Endodermal cell (in vitro differentiated cells): ENCODE measurements at regions not wholly inside any gene's neighbourhood (a gene's known extent, or its start where the extent isn't known, plus 50 kb on each side); places are given as distances from the start of the nearest gene placed in this dataset.

ENCODE experiments used
- DNase-seq: peaks from one replicate; pipeline ENCODE4 v3.0.0-alpha.2; 2017
- H3K27ac ChIP-seq: 2 replicates; pipeline ENCODE4 v1.5.1; 2013; ENCODE audit warnings: mild to moderate bottlenecking, low read depth, low read length, moderate library complexity
- H3K27me3 ChIP-seq: 2 replicates; pipeline ENCODE4 v1.6.1; 2013; ENCODE audit warnings: mild to moderate bottlenecking, low read length, moderate library complexity; ENCODE audit not compliant: insufficient read depth, control insufficient read depth, poor library complexity, severe bottlenecking
- H3K36me3 ChIP-seq: 2 replicates; pipeline ENCODE4 v1.7.0; 2013; ENCODE audit warnings: mild to moderate bottlenecking, low read length, moderate library complexity; ENCODE audit not compliant: control insufficient read depth, insufficient read depth
- H3K4me1 ChIP-seq: one replicate; pipeline ENCODE4 v1.7.0; 2013; ENCODE audit warnings: low read length; ENCODE audit not compliant: control insufficient read depth, insufficient read depth
- H3K4me3 ChIP-seq: 2 replicates; pipeline ENCODE4 v1.5.1; 2013; ENCODE audit warnings: mild to moderate bottlenecking, low read length, moderate library complexity
- H3K9ac ChIP-seq: 2 replicates; pipeline ENCODE4 v1.6.1; 2013; ENCODE audit warnings: mild to moderate bottlenecking, low read length, moderate library complexity; ENCODE audit not compliant: poor library complexity, severe bottlenecking; ENCODE audit errors: extremely low read depth
- H3K9me3 ChIP-seq: 2 replicates; pipeline ENCODE4 v1.6.1; 2013; ENCODE audit warnings: mild to moderate bottlenecking, low read length, moderate library complexity; ENCODE audit not compliant: control insufficient read depth
- H3K27ac Mint-ChIP-seq: 2 replicates; pipeline ENCODE4 v1.8.0; 2020; ENCODE audit warnings: mixed read lengths
- H3K27me3 Mint-ChIP-seq: 2 replicates; pipeline ENCODE4 v1.8.0; 2021; ENCODE audit warnings: mild to moderate bottlenecking, mixed read lengths; ENCODE audit not compliant: insufficient read depth
- H3K36me3 Mint-ChIP-seq: 2 replicates; pipeline ENCODE4 v1.8.0; 2020; ENCODE audit warnings: low read depth, mixed read lengths
- H3K4me1 Mint-ChIP-seq: 2 replicates; pipeline ENCODE4 v1.8.0; 2020; ENCODE audit warnings: mixed read lengths
- H3K4me3 Mint-ChIP-seq: 2 replicates; pipeline ENCODE4 v1.8.0; 2020; ENCODE audit warnings: mild to moderate bottlenecking, moderate library complexity, mixed read lengths
- H3K9me3 Mint-ChIP-seq: 2 replicates; pipeline ENCODE4 v1.8.0; 2020; ENCODE audit warnings: mild to moderate bottlenecking, mixed read lengths
- WGBS, 2 experiments: methylation state at CpG; one replicate each; pipeline versions ENCODE4 v1.1.5 to v1.1.7; 2013; ENCODE audit warnings: missing lambda C conversion rate in 2 of 2, mixed read lengths in 1 of 2; ENCODE audit not compliant: insufficient coverage in 1 of 2, insufficient read length in 1 of 2; 5-methylcytosine and 5-hydroxymethylcytosine counted together
- TF ChIP-seq, protein P1 (sequence below): fragments of 200-600 bp; sonication (generic); conservative IDR thresholded peaks from 2 replicates; pipeline ENCODE4 v1.5.0; 2021; ENCODE audit warnings: antibody characterized with exemption, mild to moderate bottlenecking

DNA sequence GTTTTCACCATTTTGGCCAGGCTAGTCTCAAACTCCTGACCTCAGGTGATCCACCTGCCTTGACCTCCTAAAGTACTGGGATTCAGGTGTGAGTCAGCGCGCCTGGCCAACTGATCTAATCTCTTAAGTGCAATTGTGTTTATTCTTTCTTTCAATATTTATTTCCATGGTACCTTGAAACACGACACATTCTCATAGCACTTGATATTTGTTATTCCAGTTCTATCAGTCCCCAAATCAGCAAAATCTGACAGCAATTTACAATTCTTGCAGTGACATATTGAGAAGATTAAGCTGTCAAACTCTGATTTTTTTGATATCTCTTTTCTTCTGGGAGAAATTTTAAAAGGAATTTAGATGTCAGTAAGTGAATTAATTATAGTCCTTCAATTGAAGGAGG is 218.1 kb upstream of the FAT4 start:
- H3K4me3 Mint-ChIP-seq, result no peak overlapping the region
- no peak overlapping the region for H3K27ac ChIP-seq
- no peak overlapping the region for H3K9ac ChIP-seq
- no peak overlapping the region for H3K4me3 ChIP-seq
- TF ChIP-seq, protein P1, sequence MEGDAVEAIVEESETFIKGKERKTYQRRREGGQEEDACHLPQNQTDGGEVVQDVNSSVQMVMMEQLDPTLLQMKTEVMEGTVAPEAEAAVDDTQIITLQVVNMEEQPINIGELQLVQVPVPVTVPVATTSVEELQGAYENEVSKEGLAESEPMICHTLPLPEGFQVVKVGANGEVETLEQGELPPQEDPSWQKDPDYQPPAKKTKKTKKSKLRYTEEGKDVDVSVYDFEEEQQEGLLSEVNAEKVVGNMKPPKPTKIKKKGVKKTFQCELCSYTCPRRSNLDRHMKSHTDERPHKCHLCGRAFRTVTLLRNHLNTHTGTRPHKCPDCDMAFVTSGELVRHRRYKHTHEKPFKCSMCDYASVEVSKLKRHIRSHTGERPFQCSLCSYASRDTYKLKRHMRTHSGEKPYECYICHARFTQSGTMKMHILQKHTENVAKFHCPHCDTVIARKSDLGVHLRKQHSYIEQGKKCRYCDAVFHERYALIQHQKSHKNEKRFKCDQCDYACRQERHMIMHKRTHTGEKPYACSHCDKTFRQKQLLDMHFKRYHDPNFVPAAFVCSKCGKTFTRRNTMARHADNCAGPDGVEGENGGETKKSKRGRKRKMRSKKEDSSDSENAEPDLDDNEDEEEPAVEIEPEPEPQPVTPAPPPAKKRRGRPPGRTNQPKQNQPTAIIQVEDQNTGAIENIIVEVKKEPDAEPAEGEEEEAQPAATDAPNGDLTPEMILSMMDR, result no peak
- no peaks in the 10 kb centered on the region for H3K9me3 ChIP-seq
- H3K27me3 Mint-ChIP-seq, result no peaks in the 10 kb centered on the region
- H3K27ac Mint-ChIP-seq, result no peak overlapping the region
- 87 to 96% methylated on average over 2 to 3 of the region's 3 CpGs for WGBS, 2 experiments
- H3K36me3 Mint-ChIP-seq, result no peaks in the 10 kb centered on the region
- H3K36me3 ChIP-seq, result no peaks in the 10 kb centered on the region
- H3K4me1 Mint-ChIP-seq, result no peaks in the 10 kb centered on the region
- no peaks in the 10 kb centered on the region for H3K9me3 Mint-ChIP-seq
- no peaks in the 10 kb centered on the region for H3K27me3 ChIP-seq
- no peak for DNase-seq
- H3K4me1 ChIP-seq, result no peaks in the 10 kb centered on the region

DNA sequence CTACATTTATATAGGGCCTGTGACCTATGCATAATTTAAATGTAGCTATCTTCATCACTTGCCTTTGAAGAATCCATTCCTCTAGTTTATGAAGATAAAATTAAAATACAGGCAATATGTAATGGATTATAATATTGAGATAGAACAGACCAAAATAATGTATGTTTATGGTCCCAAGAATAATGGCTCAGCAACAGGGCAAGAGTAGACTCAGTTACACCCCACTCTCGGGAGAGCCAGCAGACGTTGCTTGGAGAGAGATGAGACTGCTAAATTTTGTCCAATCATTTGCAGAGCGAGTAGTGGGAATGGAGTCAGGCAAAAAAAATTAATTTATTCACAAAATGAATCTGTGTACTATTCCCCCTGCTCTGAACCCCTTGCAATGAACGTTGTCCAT is 223.2 kb upstream of the FAT4 start:
- Mint-ChIP-seq H3K27ac (no peak overlapping the region), H3K9me3 (no peaks in the 10 kb centered on the region), H3K27me3 (no peaks in the 10 kb centered on the region), H3K4me3 (no peak overlapping the region), H3K36me3 (no peaks in the 10 kb centered on the region), H3K4me1 (no peaks in the 10 kb centered on the region)
- Histone ChIP-seq H3K4me1 (no peaks in the 10 kb centered on the region), H3K9me3 (no peaks in the 10 kb centered on the region), H3K27me3 (no peaks in the 10 kb centered on the region), H3K4me3 (no peak overlapping the region), H3K36me3 (no peaks in the 10 kb centered on the region), H3K27ac (no peak overlapping the region), H3K9ac (no peak overlapping the region)
- WGBS, 2 experiments, result 91 to 96% methylated on average over 2 to 4 of the region's 4 CpGs
- TF ChIP-seq, protein P1, result no peak
- DNase-seq, result no peak

DNA sequence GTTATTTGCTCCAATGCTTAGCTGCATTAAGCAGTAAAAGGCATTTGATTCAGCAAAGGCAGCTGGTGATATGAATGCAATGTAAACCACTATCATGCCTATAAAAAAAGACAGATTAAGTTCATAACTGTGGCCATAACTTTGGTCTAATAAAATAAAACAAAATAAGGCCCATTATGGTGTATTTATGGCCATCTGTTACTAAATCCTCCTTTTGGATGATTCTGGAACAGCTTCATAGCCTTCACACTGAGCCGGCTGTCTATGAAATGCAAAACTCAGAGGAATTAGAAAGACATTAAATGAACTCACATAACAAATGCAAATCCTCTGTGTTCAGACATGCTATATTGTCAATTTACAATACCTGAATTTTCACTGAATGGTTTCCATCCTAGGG is 223.7 kb upstream of the FAT4 start:
- H3K4me1 Mint-ChIP-seq, result no peaks in the 10 kb centered on the region
- no peak overlapping the region for H3K27ac Mint-ChIP-seq
- Histone ChIP-seq H3K4me1 (no peaks in the 10 kb centered on the region), H3K27ac (no peak overlapping the region), H3K36me3 (no peaks in the 10 kb centered on the region), H3K4me3 (no peak overlapping the region), H3K9me3 (no peaks in the 10 kb centered on the region), H3K9ac (no peak overlapping the region), H3K27me3 (no peaks in the 10 kb centered on the region)
- no peaks in the 10 kb centered on the region for H3K36me3 Mint-ChIP-seq
- DNase-seq, result no peak
- no peaks in the 10 kb centered on the region for H3K9me3 Mint-ChIP-seq
- no peak overlapping the region for H3K4me3 Mint-ChIP-seq
- WGBS, 2 experiments, result 97 to 100% methylated on average over 1 of the region's 1 CpG
- H3K27me3 Mint-ChIP-seq, result no peaks in the 10 kb centered on the region
- TF ChIP-seq, protein P1, result no peak
